Bronchial epithelial cell (primary cell): ENCODE measurements at regions not wholly inside any gene's neighbourhood (a gene's known extent, or its start where the extent isn't known, plus 50 kb on each side); places are given as distances from the start of the nearest gene placed in this dataset.

Experiments used
- DNase-seq: peaks from one replicate; pipeline ENCODE4 v3.0.0-alpha.2; 2010; ENCODE audit warnings: low read depth
- FAIRE-seq: peaks from 2 replicates; lab custom pipeline; 2011; peaks lifted over from hg19 to GRCh38; lab: Jason Lieb, UNC
- H3K27me3 ChIP-seq: 2 replicates; pipeline ENCODE4 v1.5.1; 2011; ENCODE audit warnings: low read length; ENCODE audit not compliant: control insufficient read depth, insufficient read depth
- H3K36me3 ChIP-seq: 2 replicates; pipeline ENCODE4 v1.5.1; 2011; ENCODE audit warnings: low read length; ENCODE audit not compliant: control insufficient read depth, insufficient read depth
- H3K4me3 ChIP-seq: 2 replicates; pipeline ENCODE4 v1.5.1; 2011; ENCODE audit warnings: mild to moderate bottlenecking, low read depth, low read length, control low read depth
- CTCF ChIP-seq: IDR thresholded peaks from 2 replicates; pipeline ENCODE4 v1.5.1; 2011; ENCODE audit warnings: mild to moderate bottlenecking, moderate library complexity, low read length, control low read depth, inconsistent platforms; ENCODE audit not compliant: insufficient read depth, severe bottlenecking

GRCh38 chr1:55288245-55288644 lies 73.1 kb upstream of the USP24 start:
- no peak for FAIRE-seq

GRCh38 chr1:55287723-55288122 lies 72.6 kb upstream of the USP24 start:
- FAIRE-seq, result no peak
- no peak overlapping the region for H3K4me3 ChIP-seq
- no peak for DNase-seq
- no peak for TF ChIP-seq CTCF
- no peaks in the 10 kb centered on the region for H3K27me3 ChIP-seq
- no peaks in the 10 kb centered on the region for H3K36me3 ChIP-seq

More at GRCh38 chr1:55288245-55288644, 73.1 kb upstream of the USP24 start:
- Histone ChIP-seq H3K4me3 (no peak overlapping the region), H3K27me3 (no peaks in the 10 kb centered on the region), H3K36me3 (no peaks in the 10 kb centered on the region)
- no peak for TF ChIP-seq CTCF
- DNase-seq, result no peak

- H3K36me3 ChIP-seq, result no peaks in the 10 kb centered on the region
- no peak for FAIRE-seq
- no peak for DNase-seq
- TF ChIP-seq CTCF, result no peak
- H3K4me3 ChIP-seq, result no peak overlapping the region
- no peaks in the 10 kb centered on the region for H3K27me3 ChIP-seq
Measured at GRCh38 chr1:55286856-55287602, 71.9 kb upstream of the USP24 start.

- H3K4me3 ChIP-seq, result no peak overlapping the region
- no peaks in the 10 kb centered on the region for H3K36me3 ChIP-seq
- peak; percentile 35 for TF ChIP-seq CTCF
- no peak for FAIRE-seq
- DNase-seq, result peak; percentile 87
- H3K27me3 ChIP-seq, result no peaks in the 10 kb centered on the region
Measured at GRCh38 chr1:55285834-55286233, 70.7 kb upstream of the USP24 start.

- Histone ChIP-seq H3K36me3 (no peaks in the 10 kb centered on the region), H3K27me3 (no peaks in the 10 kb centered on the region), H3K4me3 (no peak overlapping the region)
- FAIRE-seq, result no peak
- DNase-seq, result peak; percentile 33
- peak; percentile 58 for TF ChIP-seq CTCF
Measured at GRCh38 chr1:55284856-55285255, 69.7 kb upstream of the USP24 start.

GRCh38 chr1:55282058-55282457 lies 66.9 kb upstream of the USP24 start:
- no peak for TF ChIP-seq CTCF
- FAIRE-seq (no peak), DNase-seq (no peak)

More at GRCh38 chr1:55282058-55282457, 66.9 kb upstream of the USP24 start:
- Histone ChIP-seq H3K27me3 (no peaks in the 10 kb centered on the region), H3K36me3 (no peaks in the 10 kb centered on the region), H3K4me3 (no peak overlapping the region)
